RWPE1 (cell line): ENCODE measurements at regions not wholly inside any gene's neighbourhood (a gene's known extent, or its start where the extent isn't known, plus 50 kb on each side); places are given as distances from the start of the nearest gene placed in this dataset.

Experiments
- CTCF ChIA-PET: fragments of 350-600 bp; sonication (Branson Sonifier 250); formaldehyde crosslinking; extraction: SDS; loops from one replicate; lab custom pipeline; 2021; lab: Yijun Ruan, JAX
- POLR2A ChIA-PET: fragments of 400-600 bp; formaldehyde crosslinking; extraction: SDS; loops from one replicate; lab custom pipeline; 2020; ENCODE audit warnings: antibody characterized with exemption; ENCODE audit not compliant: low non-redundant PET; lab: Yijun Ruan, JAX
- DNase-seq: peaks from one replicate; pipeline ENCODE4 v3.0.0; 2012; ENCODE audit warnings: low spot score
- H3K27ac ChIP-seq: fragments of 450-650 bp; 2 replicates; pipeline ENCODE4 v1.5.1; 2017
- CTCF ChIP-seq: fragments of 450-650 bp; conservative IDR thresholded peaks from 2 replicates; pipeline ENCODE4 v1.5.1; 2017; ENCODE audit warnings: low read depth, mild to moderate bottlenecking

GRCh38 chr1:81467383-81467782 is 333.4 kb upstream of the ADGRL2 start:
- no peak overlapping the region for H3K27ac ChIP-seq
- POLR2A ChIA-PET, result no interaction called here
- CTCF ChIA-PET, result interaction anchor here (0.6 to 0.7 kb wide), 2 partner anchors 44 to 111 kb away, joined by 3 read pairs; no protein-coding TSS in a partner anchor
- no peak for DNase-seq
- TF ChIP-seq CTCF, result no peak

GRCh38 chr1:81466961-81467360 is 333.8 kb upstream of the ADGRL2 start:
- DNase-seq, result no peak
- ChIA-PET POLR2A (no interaction called here), CTCF (interaction anchor here (0.6 kb wide), 1 partner anchor 111 kb away, joined by 3 read pairs; no protein-coding TSS in a partner anchor)
- no peak for TF ChIP-seq CTCF
- H3K27ac ChIP-seq, result no peak overlapping the region

- POLR2A ChIA-PET, result no interaction called here
- TF ChIP-seq CTCF, result no peak
- DNase-seq, result no peak
- H3K27ac ChIP-seq, result no peak overlapping the region
- CTCF ChIA-PET, result no interaction called here
Measured at GRCh38 chr1:81463936-81464837, 336.5 kb upstream of the ADGRL2 start.

GRCh38 chr1:81459043-81459442 is 341.7 kb upstream of the ADGRL2 start:
- ChIA-PET POLR2A (no interaction called here), CTCF (no interaction called here)
- DNase-seq, result no peak

GRCh38 chr1:81458186-81458585 is 342.5 kb upstream of the ADGRL2 start:
- POLR2A ChIA-PET, result no interaction called here
- DNase-seq, result no peak
- H3K27ac ChIP-seq, result no peak overlapping the region
- CTCF ChIA-PET, result no interaction called here
- no peak for TF ChIP-seq CTCF

More at GRCh38 chr1:81459043-81459442, 341.7 kb upstream of the ADGRL2 start:
- no peak for TF ChIP-seq CTCF
- H3K27ac ChIP-seq, result no peak overlapping the region

- TF ChIP-seq CTCF, result no peak
- DNase-seq, result no peak
- no peak overlapping the region for H3K27ac ChIP-seq
- ChIA-PET CTCF (no interaction called here), POLR2A (no interaction called here)
Measured at GRCh38 chr1:81455481-81455880, 345.3 kb upstream of the ADGRL2 start.
